ENCODE measurements at regions not wholly inside any gene's neighbourhood (a gene's known extent, or its start where the extent isn't known, plus 50 kb on each side); places are given as distances from the start of the nearest gene placed in this dataset.

GRCh38 chr1:106964495-106964894, 92.0 kb upstream of the PRMT6 start:
- DNase-seq (ENCODE audit: low spot score), result no peak

- no peak for DNase-seq (ENCODE audit: low spot score)
Observed at GRCh38 chr1:106968644-106969043, 87.8 kb upstream of the PRMT6 start.

DNA sequence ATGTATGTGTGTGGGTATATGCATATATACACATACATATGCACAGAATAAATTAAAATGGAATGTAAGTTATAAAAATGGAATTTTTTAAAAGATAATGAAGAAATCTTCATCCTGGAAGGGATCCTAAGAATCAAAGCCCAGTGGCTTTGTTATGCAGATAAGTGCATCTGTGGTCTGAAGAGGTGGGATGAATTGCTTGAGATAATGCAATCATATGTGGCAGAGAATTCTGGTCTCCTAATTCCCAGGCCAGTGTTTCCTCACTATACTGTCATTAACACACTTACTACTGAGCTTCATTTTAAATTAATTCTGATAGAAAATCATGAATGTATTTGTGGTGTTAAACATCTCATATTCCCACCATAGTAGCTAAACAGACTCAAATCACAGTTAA, 86.7 kb upstream of the PRMT6 start:
- DNase-seq (ENCODE audit: low spot score), result no peak

GRCh38 chr1:106972074-106972473, 84.4 kb upstream of the PRMT6 start:
- DNase-seq (ENCODE audit: low spot score), result no peak

- DNase-seq (ENCODE audit: low spot score), result no peak
Observed at GRCh38 chr1:106975944-106976343, 80.5 kb upstream of the PRMT6 start.

- DNase-seq (ENCODE audit: low spot score), result no peak
Observed at GRCh38 chr1:106978477-106979322, 77.8 kb upstream of the PRMT6 start.

- DNase-seq (ENCODE audit: low spot score), result no peak
Observed at GRCh38 chr1:106979371-106979770, 77.1 kb upstream of the PRMT6 start.

DNA sequence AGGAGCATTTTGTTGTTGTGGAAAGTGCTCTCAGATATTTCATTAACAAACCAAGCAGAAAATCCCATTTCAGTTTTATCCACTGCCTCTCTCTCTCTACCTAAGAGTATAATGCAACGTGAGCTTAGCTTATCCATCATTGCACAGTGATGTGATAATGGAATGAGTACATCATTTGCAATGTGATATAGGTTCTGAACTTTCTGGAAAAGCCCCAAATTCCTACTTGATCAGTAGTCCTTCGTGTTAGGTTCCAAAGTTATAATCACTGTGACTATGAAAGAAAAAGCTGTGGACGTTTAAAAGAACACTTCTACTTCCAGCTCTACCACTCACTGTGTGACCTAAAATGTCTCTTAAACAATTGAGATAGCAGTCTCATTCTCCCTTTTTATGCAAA, 76.4 kb upstream of the PRMT6 start:
- DNase-seq (ENCODE audit: low spot score), result no peak

DNA sequence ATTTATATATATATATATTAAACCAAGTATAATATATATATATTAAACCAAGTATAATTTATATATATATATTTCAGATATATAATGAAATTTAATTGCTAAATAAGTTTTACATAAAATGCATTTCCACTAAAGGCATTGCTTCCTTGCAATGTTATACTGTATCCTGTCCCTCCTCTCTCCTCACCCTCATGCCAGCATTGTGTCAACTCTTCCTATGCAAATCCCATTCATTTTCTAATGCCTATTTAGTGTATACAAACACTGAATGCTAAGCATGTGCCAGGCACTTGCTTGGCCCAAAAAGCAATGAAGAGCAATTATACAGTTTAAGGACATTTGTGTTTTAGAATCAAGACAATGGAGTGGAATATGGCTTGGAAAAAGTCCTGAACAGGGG, 71.7 kb upstream of the PRMT6 start:
- DNase-seq (ENCODE audit: low spot score), result no peak

DNA sequence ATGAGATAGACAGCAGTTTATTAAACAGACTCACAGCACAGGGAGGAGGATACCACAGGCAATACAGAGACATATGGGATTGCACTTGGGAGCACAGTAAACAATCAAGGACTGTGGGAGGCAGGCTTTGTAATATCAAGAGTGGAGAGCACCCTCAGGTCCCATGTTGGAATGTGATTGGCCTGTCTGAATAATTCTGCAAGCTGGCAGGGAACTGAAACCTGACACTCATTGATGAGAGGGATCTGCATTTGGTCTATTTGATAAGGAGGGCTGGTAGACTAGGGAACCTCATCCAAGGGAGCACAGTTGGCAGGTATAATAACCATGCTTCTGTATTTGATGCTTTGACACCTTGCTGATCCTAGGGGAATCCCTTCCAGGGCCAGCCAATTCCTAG, 69.9 kb upstream of the PRMT6 start:
- DNase-seq (ENCODE audit: low spot score), result no peak

DNA sequence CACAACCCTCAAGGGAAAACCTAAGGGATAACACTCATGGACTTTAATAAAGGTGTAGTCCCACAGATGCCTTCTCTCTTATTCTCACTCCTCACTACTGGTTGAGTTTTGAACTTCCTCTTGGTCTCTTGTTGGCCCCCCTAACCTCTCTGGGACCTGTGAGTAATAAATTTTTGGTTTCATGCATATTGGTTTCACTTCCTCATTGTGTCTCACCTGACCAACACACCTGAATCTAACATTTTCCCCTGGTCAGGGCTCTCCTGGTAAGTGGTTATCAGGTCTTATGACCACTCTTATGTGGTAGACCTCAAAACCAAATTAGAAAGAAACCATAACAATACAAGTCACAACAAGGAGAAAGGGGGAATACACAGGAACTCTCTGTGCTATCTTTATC, 60.5 kb upstream of the PRMT6 start:
- DNase-seq (ENCODE audit: low spot score), result no peak

GRCh38 chr1:106998431-106999002, 58.0 kb upstream of the PRMT6 start:
- no peak for DNase-seq (ENCODE audit: low spot score)

GRCh38 chr1:107000902-107001301, 55.6 kb upstream of the PRMT6 start:
- DNase-seq (ENCODE audit: low spot score), result no peak

DNA sequence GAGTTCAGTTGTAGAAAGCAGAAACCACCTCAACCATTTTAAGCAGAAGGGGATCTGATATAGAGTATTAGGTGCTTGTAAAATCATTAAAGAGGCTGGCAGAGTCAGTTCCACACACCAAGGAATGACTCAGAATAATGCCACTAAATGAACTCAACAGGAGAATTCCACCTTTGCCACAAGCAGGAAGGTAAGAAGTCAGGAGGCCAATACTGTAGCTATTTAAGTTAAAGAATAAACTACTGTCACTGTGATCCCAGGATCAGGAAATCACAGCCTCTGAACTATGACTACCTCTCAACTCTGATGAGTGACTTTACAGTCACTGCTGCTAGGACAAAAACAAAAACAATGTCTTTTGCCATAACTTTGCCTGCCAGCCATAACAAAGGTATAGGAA, 52.5 kb upstream of the PRMT6 start:
- DNase-seq (ENCODE audit: low spot score), result no peak

GRCh38 chr1:107004421-107004820, 52.1 kb upstream of the PRMT6 start:
- no peak for DNase-seq (ENCODE audit: low spot score)
